AG20443 (cell line): ENCODE measurements at regions not wholly inside any gene's neighbourhood (a gene's known extent, or its start where the extent isn't known, plus 50 kb on each side); places are given as distances from the start of the nearest gene placed in this dataset.
A peak's percentile ranks its signal among the peaks of the same experiment; 100 is the strongest.

Experiments used
- DNase-seq: peaks from one replicate; pipeline ENCODE4 v3.0.0; 2012; ENCODE audit warnings: low spot score, mixed read lengths

GRCh38 chr1:113007706-113008364, 51.8 kb upstream of the SLC16A1 start:
- DNase-seq, result no peak

GRCh38 chr1:113008365-113008714, 52.3 kb upstream of the SLC16A1 start:
- no peak for DNase-seq

GRCh38 chr1:113012149-113012548, 56.2 kb upstream of the SLC16A1 start:
- no peak for DNase-seq

- no peak for DNase-seq
These were observed 57.8 kb upstream of the SLC16A1 start for GRCh38 chr1:113013823-113014222.

GRCh38 chr1:113014508-113014907, 58.5 kb upstream of the LRIG2 start:
- DNase-seq, result no peak

GRCh38 chr1:113018911-113019310, 54.1 kb upstream of the LRIG2 start:
- no peak for DNase-seq

- DNase-seq, result peak; percentile 51
These were observed 51.4 kb upstream of the LRIG2 start for GRCh38 chr1:113021430-113022085.
